Tibial nerve (tissue), 4 donors: ENCODE measurements at regions not wholly inside any gene's neighbourhood (a gene's known extent, or its start where the extent isn't known, plus 50 kb on each side); places are given as distances from the start of the nearest gene placed in this dataset.

Source experiments
- EP300 ChIP-seq, 2 donors: sonication (generic); formaldehyde crosslinking; IDR thresholded peaks; one replicate each; pipeline ENCODE4 v1.6.1; 2017; ENCODE audit warnings: antibody characterized with exemption in 2 of 2, mild to moderate bottlenecking in 1 of 2
- POLR2A ChIP-seq, 2 donors: fragments of 450-650 bp; IDR thresholded peaks; one replicate each; pipeline ENCODE4 v1.6.1; 2017; ENCODE audit warnings: antibody characterized with exemption in 2 of 2, mild to moderate bottlenecking in 2 of 2, moderate library complexity in 2 of 2
- TF ChIP-seq, protein P1 (sequence below), 5 experiments: fragments of 200-600 bp in 3 of 5; fragments of 450-650 bp in 2 of 5; sonication (generic) in 3 of 5; IDR thresholded peaks; one replicate each; pipeline ENCODE4 v1.5.1; 2016 to 2019; ENCODE audit warnings: antibody characterized with exemption in 5 of 5, mild to moderate bottlenecking in 3 of 5, moderate library complexity in 2 of 5

DNA sequence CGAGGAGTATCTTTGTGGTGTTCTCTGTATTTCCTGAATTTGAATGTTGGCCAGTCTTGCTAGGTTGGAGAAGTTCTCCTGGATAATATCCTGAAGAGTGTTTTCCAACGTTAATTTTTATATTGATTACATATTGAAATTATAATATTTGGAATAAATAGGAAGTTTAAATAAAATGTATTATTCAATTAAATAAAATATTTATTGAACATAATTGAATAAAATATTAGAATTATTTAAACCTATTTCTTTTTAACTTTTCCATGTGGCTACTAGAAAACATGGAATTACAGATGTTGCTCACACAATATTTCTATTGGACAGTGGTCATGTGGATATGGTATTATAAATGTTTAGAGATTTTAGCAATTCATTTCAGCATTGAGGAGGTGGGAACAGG lies 170.8 kb upstream of the FST start:
- no peak for TF ChIP-seq POLR2A (IDR thresholded peaks at IDR 0.05)
- TF ChIP-seq, protein P1, sequence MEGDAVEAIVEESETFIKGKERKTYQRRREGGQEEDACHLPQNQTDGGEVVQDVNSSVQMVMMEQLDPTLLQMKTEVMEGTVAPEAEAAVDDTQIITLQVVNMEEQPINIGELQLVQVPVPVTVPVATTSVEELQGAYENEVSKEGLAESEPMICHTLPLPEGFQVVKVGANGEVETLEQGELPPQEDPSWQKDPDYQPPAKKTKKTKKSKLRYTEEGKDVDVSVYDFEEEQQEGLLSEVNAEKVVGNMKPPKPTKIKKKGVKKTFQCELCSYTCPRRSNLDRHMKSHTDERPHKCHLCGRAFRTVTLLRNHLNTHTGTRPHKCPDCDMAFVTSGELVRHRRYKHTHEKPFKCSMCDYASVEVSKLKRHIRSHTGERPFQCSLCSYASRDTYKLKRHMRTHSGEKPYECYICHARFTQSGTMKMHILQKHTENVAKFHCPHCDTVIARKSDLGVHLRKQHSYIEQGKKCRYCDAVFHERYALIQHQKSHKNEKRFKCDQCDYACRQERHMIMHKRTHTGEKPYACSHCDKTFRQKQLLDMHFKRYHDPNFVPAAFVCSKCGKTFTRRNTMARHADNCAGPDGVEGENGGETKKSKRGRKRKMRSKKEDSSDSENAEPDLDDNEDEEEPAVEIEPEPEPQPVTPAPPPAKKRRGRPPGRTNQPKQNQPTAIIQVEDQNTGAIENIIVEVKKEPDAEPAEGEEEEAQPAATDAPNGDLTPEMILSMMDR (IDR thresholded peaks at IDR 0.05), result no peak
- no peak for TF ChIP-seq EP300 (IDR thresholded peaks at IDR 0.05)
